H9 (cell line): ENCODE measurements at regions not wholly inside any gene's neighbourhood (a gene's known extent, or its start where the extent isn't known, plus 50 kb on each side); places are given as distances from the start of the nearest gene placed in this dataset.

Experiments
- DNase-seq: peaks from one replicate; pipeline ENCODE4 v3.0.0-alpha.2; 2017
- H2AFZ ChIP-seq: one replicate; pipeline ENCODE4 v1.6.1; 2013; ENCODE audit warnings: mild to moderate bottlenecking, low read length, control low read depth, moderate library complexity
- H2AK5ac ChIP-seq: 2 replicates; pipeline ENCODE4 v1.6.1; 2013; ENCODE audit warnings: low read length, control low read depth, mixed read lengths; ENCODE audit not compliant: insufficient read length
- H2BK120ac ChIP-seq: one replicate; pipeline ENCODE4 v1.6.1; 2013; ENCODE audit warnings: low read depth, mild to moderate bottlenecking, low read length, control low read depth, inconsistent platforms; ENCODE audit not compliant: poor library complexity, severe bottlenecking
- H2BK12ac ChIP-seq: 2 replicates; pipeline ENCODE4 v1.6.1; 2013; ENCODE audit warnings: low read length, control low read depth, mixed read lengths, low read depth; ENCODE audit not compliant: insufficient read length
- H2BK15ac ChIP-seq: 2 replicates; pipeline ENCODE4 v1.6.1; 2013; ENCODE audit warnings: low read depth, low read length, control low read depth
- H2BK20ac ChIP-seq: one replicate; pipeline ENCODE4 v1.6.1; 2013; ENCODE audit warnings: low read depth, mild to moderate bottlenecking, low read length, control low read depth, inconsistent platforms; ENCODE audit not compliant: poor library complexity, severe bottlenecking
- H2BK5ac ChIP-seq: 2 replicates; pipeline ENCODE4 v1.6.1; 2013; ENCODE audit warnings: low read length, control low read depth, mixed read lengths; ENCODE audit not compliant: insufficient read length
- H3K14ac ChIP-seq: 2 replicates; pipeline ENCODE4 v1.6.1; 2013; ENCODE audit warnings: low read length, control low read depth; ENCODE audit not compliant: insufficient read depth
- H3K18ac ChIP-seq: 2 replicates; pipeline ENCODE4 v1.6.1; 2013; ENCODE audit warnings: low read depth, mild to moderate bottlenecking, mixed read lengths, low read length, control low read depth; ENCODE audit not compliant: insufficient read length
- H3K23ac ChIP-seq: 2 replicates; pipeline ENCODE4 v1.6.1; 2013; ENCODE audit warnings: low read length, control low read depth, mixed read lengths, low read depth; ENCODE audit not compliant: insufficient read length
- H3K23me2 ChIP-seq: 2 replicates; pipeline ENCODE4 v1.6.1; 2013; ENCODE audit warnings: low read depth, mild to moderate bottlenecking, mixed read lengths, low read length, control low read depth; ENCODE audit not compliant: insufficient read length, poor library complexity, severe bottlenecking
- H3K27ac ChIP-seq: 2 replicates; pipeline ENCODE4 v1.5.1; 2013; ENCODE audit warnings: low read length, control low read depth, mixed read lengths, low read depth; ENCODE audit not compliant: insufficient read length
- H3K27me3 ChIP-seq: 2 replicates; pipeline ENCODE4 v1.6.1; 2013; ENCODE audit warnings: low read length, control low read depth, inconsistent platforms; ENCODE audit not compliant: insufficient read depth
- H3K4ac ChIP-seq: 2 replicates; pipeline ENCODE4 v1.6.1; 2013; ENCODE audit warnings: low read depth, mild to moderate bottlenecking, control low read depth, inconsistent platforms, low read length, moderate library complexity
- H3K4me1 ChIP-seq: 2 replicates; pipeline ENCODE4 v1.6.1; 2013; ENCODE audit warnings: low read length, control low read depth, inconsistent platforms; ENCODE audit not compliant: insufficient read depth
- H3K4me2 ChIP-seq: 2 replicates; pipeline ENCODE4 v1.6.1; 2013; ENCODE audit warnings: low read length, control low read depth, mixed read lengths; ENCODE audit not compliant: insufficient read length, insufficient read depth
- H3K56ac ChIP-seq: 2 replicates; pipeline ENCODE4 v1.6.1; 2013; ENCODE audit warnings: low read depth, mild to moderate bottlenecking, mixed read lengths, low read length, control low read depth; ENCODE audit not compliant: insufficient read length
- H3K79me1 ChIP-seq: 2 replicates; pipeline ENCODE4 v1.6.1; 2013; ENCODE audit warnings: low read depth, mild to moderate bottlenecking, moderate library complexity, low read length, control low read depth, inconsistent platforms; ENCODE audit not compliant: insufficient read depth, poor library complexity, severe bottlenecking
- H3K79me2 ChIP-seq: 2 replicates; pipeline ENCODE4 v1.6.1; 2013; ENCODE audit warnings: low read length, control low read depth, inconsistent platforms; ENCODE audit not compliant: insufficient read depth
- H3K9ac ChIP-seq: 2 replicates; pipeline ENCODE4 v1.6.1; 2013; ENCODE audit warnings: low read length, control low read depth, mixed read lengths; ENCODE audit not compliant: insufficient read length; ENCODE audit errors: extremely low read depth
- H3K9me3 ChIP-seq: one replicate; pipeline ENCODE4 v1.6.1; 2013; ENCODE audit warnings: low read depth, low read length, inconsistent platforms; ENCODE audit not compliant: control insufficient read depth
- H3T11ph ChIP-seq: one replicate; pipeline ENCODE4 v1.6.1; 2013; ENCODE audit warnings: mild to moderate bottlenecking, low read length, control low read depth, inconsistent platforms
- H4K20me1 ChIP-seq: one replicate; pipeline ENCODE4 v1.6.1; 2013; ENCODE audit not compliant: control insufficient read depth, insufficient read length, insufficient read depth
- H4K5ac ChIP-seq: 2 replicates; pipeline ENCODE4 v1.6.1; 2013; ENCODE audit warnings: low read depth, mild to moderate bottlenecking, mixed read lengths, low read length, control low read depth; ENCODE audit not compliant: insufficient read length
- H4K8ac ChIP-seq: replicated peaks from 2 replicates; pipeline ENCODE4 v1.6.1; 2013; ENCODE audit warnings: low read length, control low read depth, mixed read lengths, low read depth; ENCODE audit not compliant: insufficient read length
- H4K91ac ChIP-seq: 2 replicates; pipeline ENCODE4 v1.6.1; 2013; ENCODE audit warnings: low read depth, mild to moderate bottlenecking, moderate library complexity, mixed read lengths, low read length, control low read depth; ENCODE audit not compliant: insufficient read length
- H3K27ac Mint-ChIP-seq, 3 experiments: 2 replicates in 2 of 3; 3 replicates in 1 of 3; pipeline ENCODE4 v1.8.0; 2020 to 2021; ENCODE audit warnings: mixed read lengths in 3 of 3, mild to moderate bottlenecking in 1 of 3, moderate library complexity in 1 of 3
- H3K27me3 Mint-ChIP-seq: 2 replicates; pipeline ENCODE4 v1.8.0; 2021; ENCODE audit warnings: low read depth, mild to moderate bottlenecking, moderate library complexity, mixed read lengths
- H3K36me3 Mint-ChIP-seq, 3 experiments: 2 replicates in 2 of 3; 3 replicates in 1 of 3; pipeline ENCODE4 v1.8.0; 2020 to 2021; ENCODE audit warnings: low read depth in 3 of 3, mixed read lengths in 3 of 3; ENCODE audit not compliant: insufficient read depth in 1 of 3
- H3K4me1 Mint-ChIP-seq, 2 experiments: 2 replicates each; pipeline ENCODE4 v1.8.0; 2020; ENCODE audit warnings: mixed read lengths in 2 of 2
- H3K4me3 Mint-ChIP-seq, 2 experiments: 2 replicates in 1 of 2; 3 replicates in 1 of 2; pipeline ENCODE4 v1.8.0; 2020 to 2021; ENCODE audit warnings: mild to moderate bottlenecking in 2 of 2, mixed read lengths in 2 of 2, moderate library complexity in 1 of 2
- H3K9me3 Mint-ChIP-seq, 2 experiments: 2 replicates in 1 of 2; 3 replicates in 1 of 2; pipeline ENCODE4 v1.8.0; 2020; ENCODE audit warnings: mild to moderate bottlenecking in 2 of 2, mixed read lengths in 2 of 2, moderate library complexity in 1 of 2
- WGBS: extraction: QIAGEN DNeasy Blood & Tissue Kit; methylation state at CpG from one replicate; pipeline ENCODE4 v1.1.7; 2013; ENCODE audit warnings: missing lambda C conversion rate, low lambda C conversion rate, mixed read lengths; ENCODE audit not compliant: insufficient read length; ENCODE audit errors: extremely low coverage; 5-methylcytosine and 5-hydroxymethylcytosine counted together
- TF ChIP-seq, protein P1 (sequence below): fragments of 200-600 bp; sonication (generic); conservative IDR thresholded peaks from 3 replicates; pipeline ENCODE4 v1.8.0; 2021; ENCODE audit warnings: antibody characterized with exemption, mild to moderate bottlenecking

DNA sequence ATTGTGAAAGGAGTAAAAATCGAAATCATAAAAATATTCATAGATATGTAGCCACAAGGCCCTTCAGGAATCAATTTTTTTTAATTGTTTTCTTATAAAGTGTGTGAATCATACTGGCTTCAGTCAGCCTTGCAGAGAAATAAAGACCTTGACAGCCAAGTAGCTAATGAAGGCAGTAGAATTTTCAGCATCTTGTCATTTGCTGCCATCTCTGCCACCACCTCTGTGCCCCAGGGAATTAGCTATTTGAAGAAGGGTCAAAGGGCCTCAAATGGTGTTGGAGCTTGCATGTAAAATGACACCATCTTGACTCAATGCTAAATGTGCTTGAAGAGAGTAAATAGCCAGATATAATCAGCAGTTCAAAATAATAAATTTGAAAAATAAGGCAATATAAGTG, 359.4 kb upstream of the DCN start:
- Histone ChIP-seq H2AFZ (no peak overlapping the region), H2AK5ac (no peak overlapping the region)
- TF ChIP-seq, protein P1, sequence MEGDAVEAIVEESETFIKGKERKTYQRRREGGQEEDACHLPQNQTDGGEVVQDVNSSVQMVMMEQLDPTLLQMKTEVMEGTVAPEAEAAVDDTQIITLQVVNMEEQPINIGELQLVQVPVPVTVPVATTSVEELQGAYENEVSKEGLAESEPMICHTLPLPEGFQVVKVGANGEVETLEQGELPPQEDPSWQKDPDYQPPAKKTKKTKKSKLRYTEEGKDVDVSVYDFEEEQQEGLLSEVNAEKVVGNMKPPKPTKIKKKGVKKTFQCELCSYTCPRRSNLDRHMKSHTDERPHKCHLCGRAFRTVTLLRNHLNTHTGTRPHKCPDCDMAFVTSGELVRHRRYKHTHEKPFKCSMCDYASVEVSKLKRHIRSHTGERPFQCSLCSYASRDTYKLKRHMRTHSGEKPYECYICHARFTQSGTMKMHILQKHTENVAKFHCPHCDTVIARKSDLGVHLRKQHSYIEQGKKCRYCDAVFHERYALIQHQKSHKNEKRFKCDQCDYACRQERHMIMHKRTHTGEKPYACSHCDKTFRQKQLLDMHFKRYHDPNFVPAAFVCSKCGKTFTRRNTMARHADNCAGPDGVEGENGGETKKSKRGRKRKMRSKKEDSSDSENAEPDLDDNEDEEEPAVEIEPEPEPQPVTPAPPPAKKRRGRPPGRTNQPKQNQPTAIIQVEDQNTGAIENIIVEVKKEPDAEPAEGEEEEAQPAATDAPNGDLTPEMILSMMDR = no peak

More for the DNA sequence above, 359.4 kb upstream of the DCN start:
- Mint-ChIP-seq H3K4me1 (peaks cover 0 to 3% of the 10 kb centered on the region in 2 experiments; a peak in 1 of 4 replicates), H3K27ac (no peak overlapping the region), H3K9me3 (peaks cover 4 to 5% of the 10 kb centered on the region in 2 experiments; a peak in 4 of 5 replicates), H3K4me3 (no peak overlapping the region), H3K36me3 (no peaks in the 10 kb centered on the region; a peak in 1 of 7 replicates), H3K27me3 (no peaks in the 10 kb centered on the region)
- Histone ChIP-seq H4K20me1 (no peaks in the 10 kb centered on the region), H3K9ac (no peak overlapping the region), H3K9me3 (no peaks in the 10 kb centered on the region), H3K27me3 (no peaks in the 10 kb centered on the region), H3K4ac (no peak overlapping the region), H3K23ac (no peak overlapping the region), H2BK12ac (no peak overlapping the region), H2BK15ac (no peak overlapping the region), H3K27ac (no peak overlapping the region), H2BK120ac (no peak overlapping the region), H4K91ac (no peak overlapping the region), H3T11ph (no peak overlapping the region), H3K18ac (no peak overlapping the region), H4K5ac (no peak overlapping the region), H2BK20ac (no peak overlapping the region), H3K14ac (no peak overlapping the region), H3K23me2 (no peaks in the 10 kb centered on the region), H3K79me2 (no peaks in the 10 kb centered on the region), H3K79me1 (no peaks in the 10 kb centered on the region), H3K4me2 (no peak overlapping the region), H4K8ac (no peak overlapping the region), H3K4me1 (no peaks in the 10 kb centered on the region), H2BK5ac (no peak overlapping the region), H3K56ac (no peak overlapping the region)
- no CpG with 5 or more reads among the region's 1 CpG for WGBS
- no peak for DNase-seq
